Heart right ventricle (tissue), 16 donors: ENCODE measurements at regions not wholly inside any gene's neighbourhood (a gene's known extent, or its start where the extent isn't known, plus 50 kb on each side); places are given as distances from the start of the nearest gene placed in this dataset.

Experiments
- ATAC-seq, 8 donors: fragments of 200-7000 bp; cut with Tn5 transposase; one replicate each; pipeline ENCODE4 v1.9.1; 2020; ENCODE audit warnings: mild to moderate bottlenecking in 8 of 8, moderate library complexity in 8 of 8, moderate number of reproducible peaks in 1 of 8
- DNase-seq, 2 donors: peaks; one replicate each; pipeline ENCODE4 v3.0.0-alpha.2; 2020
- H3K27ac ChIP-seq, 10 donors: fragments of 200-600 bp; sonication (generic) in 2 of 10; one replicate each; pipeline versions ENCODE4 v1.5.0 to v1.8.0; 2020 to 2022; ENCODE audit warnings: mild to moderate bottlenecking in 3 of 10
- H3K27me3 ChIP-seq, 7 donors: fragments of 200-600 bp; one replicate each; pipeline ENCODE4 v1.8.0; 2021 to 2022; ENCODE audit warnings: mild to moderate bottlenecking in 2 of 7
- H3K36me3 ChIP-seq, 9 donors: fragments of 200-600 bp; sonication (generic) in 1 of 9; one replicate each; pipeline versions ENCODE4 v1.5.0 to v1.8.0; 2020 to 2022; ENCODE audit warnings: mild to moderate bottlenecking in 2 of 9
- H3K4me1 ChIP-seq, 9 donors: fragments of 200-600 bp; sonication (generic) in 1 of 9; one replicate each; pipeline versions ENCODE4 v1.5.0 to v1.8.0; 2020 to 2022; ENCODE audit warnings: mild to moderate bottlenecking in 4 of 9
- H3K4me3 ChIP-seq, 10 donors: fragments of 200-600 bp; sonication (generic) in 2 of 10; one replicate each; pipeline versions ENCODE4 v1.5.0 to v1.8.0; 2020 to 2022; ENCODE audit warnings: mild to moderate bottlenecking in 7 of 10, moderate library complexity in 2 of 10
- H3K9me3 ChIP-seq, 11 donors: fragments of 200-600 bp in 10 of 11; sonication (generic) in 2 of 11; one replicate each; pipeline versions ENCODE4 v1.5.0 to v1.8.0; 2013 to 2022; ENCODE audit warnings: mild to moderate bottlenecking in 2 of 11, control low read depth in 1 of 11, moderate library complexity in 1 of 11
- WGBS, 2 donors: extraction: QIAGEN DNeasy Blood & Tissue Kit; methylation state at CpG; one replicate each; pipeline ENCODE4 v1.1.7; 2013; ENCODE audit warnings: inconsistent platforms in 1 of 2; 5-methylcytosine and 5-hydroxymethylcytosine counted together
- intact Hi-C, 10 donors: fragments of 100-400 bp; cut with DNase I; formaldehyde crosslinking; loops; one replicate each; pipeline versions ENCODE4 v1.11.1 to v1.14.2; 2022
- TF ChIP-seq, protein P1 (sequence below), 9 donors: fragments of 200-600 bp; sonication (generic) in 2 of 9; IDR thresholded peaks; one replicate each; pipeline versions ENCODE4 v1.5.0 to v1.8.0; 2021 to 2022; ENCODE audit warnings: antibody characterized with exemption in 9 of 9, mild to moderate bottlenecking in 5 of 9, moderate library complexity in 1 of 9
- donor health status: Arrhythmogenic right ventricular cardiomyopathy.
- donor health status: ischemic (EF 13 %, LVEDD 7.1; RV severe dilation, severe dysfunction).
- donor health status: healthy with polysubstance abuse.
- donor health status: DM: no; HTN: yes; CAD: no.
- donor health status: DM: no; HTN: no; CAD: no.
- donor health status: ischemic (EF 25% LVEDD 6.9; RV normal size, moderate dysfunction).
- donor health status: ischemic (EF 25% LVEDD 5.7; RV mildly dilated, moderate dysfunction).
- donor health status: healthy.
- donor health status: DM: yes; HTN: yes; CAD: no.
- donor health status: Ischemic cardiomyopathy.
- donor health status: ischemic (EF 35%, LVEDD 5.7; RV mildly dilated, moderate dysfunction).
- donor health status: nonischemic (EF 11% LVEDD 7.7; RV severe dilation, severe dysfunction).
- donor health status: DM: yes; HTN: yes; CAD: no.
- donor health status: PGD.
- donor health status: ischemic (EF 29% LVEDD 5.4; RV normal size, mild dysfunction).
- donor health status: nonischemic (EF 23%, LVEDD 6.1; RV moderate dilation, normal function).

DNA sequence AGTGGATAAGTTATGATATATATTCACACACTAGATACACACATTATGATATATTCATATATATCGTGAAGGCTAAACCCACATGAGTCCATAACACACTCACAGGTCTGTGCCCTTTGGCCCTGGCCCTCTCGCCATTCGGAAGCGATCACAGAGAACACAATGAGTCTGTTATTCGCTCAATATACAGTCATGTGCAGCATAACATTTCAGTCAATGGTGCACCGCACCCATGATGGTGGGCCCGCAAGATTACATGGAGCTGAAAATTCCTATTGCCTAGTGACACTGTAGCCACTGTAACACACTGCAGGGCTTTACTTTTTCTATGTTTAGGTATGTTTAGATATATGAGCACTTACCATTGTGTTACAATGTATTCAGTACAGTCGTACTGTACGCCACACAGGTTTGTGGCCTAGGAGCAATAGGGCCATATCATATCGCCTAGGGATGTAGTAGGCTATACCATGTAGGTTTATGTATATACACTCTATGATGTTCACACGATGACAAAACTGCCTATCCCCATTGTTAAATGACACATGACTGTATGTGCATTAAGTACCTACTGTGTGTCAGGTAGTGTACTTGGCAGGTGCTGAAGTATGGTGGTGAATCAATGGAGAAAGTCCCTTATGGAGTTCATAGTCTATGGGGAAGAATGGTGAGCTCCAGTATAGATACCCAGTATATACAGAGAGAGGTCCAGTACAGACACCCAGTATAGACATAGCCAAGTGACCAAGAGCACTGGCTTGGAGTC lies 198.8 kb upstream of the KLF14 start:
- intact Hi-C loops: loop anchor here in 1 of 10 donors (1.0 kb wide), 1 partner anchor 10 kb away; no protein-coding TSS in a partner anchor
- Histone ChIP-seq H3K27ac (no peak overlapping the region), H3K36me3 (peaks cover 0 to 34% (median 3%) of the 10 kb centered on the region in 9 donors), H3K9me3 (no peaks in the 10 kb centered on the region), H3K4me1 (peaks cover 0 to 50% (median 27%) of the 10 kb centered on the region in 9 donors), H3K27me3 (no peaks in the 10 kb centered on the region), H3K4me3 (no peak overlapping the region)
- DNase-seq: no peak
- WGBS, 2 donors: 88% methylated on average over 11 of the region's 11 CpGs
- no peak for ATAC-seq
- TF ChIP-seq, protein P1, sequence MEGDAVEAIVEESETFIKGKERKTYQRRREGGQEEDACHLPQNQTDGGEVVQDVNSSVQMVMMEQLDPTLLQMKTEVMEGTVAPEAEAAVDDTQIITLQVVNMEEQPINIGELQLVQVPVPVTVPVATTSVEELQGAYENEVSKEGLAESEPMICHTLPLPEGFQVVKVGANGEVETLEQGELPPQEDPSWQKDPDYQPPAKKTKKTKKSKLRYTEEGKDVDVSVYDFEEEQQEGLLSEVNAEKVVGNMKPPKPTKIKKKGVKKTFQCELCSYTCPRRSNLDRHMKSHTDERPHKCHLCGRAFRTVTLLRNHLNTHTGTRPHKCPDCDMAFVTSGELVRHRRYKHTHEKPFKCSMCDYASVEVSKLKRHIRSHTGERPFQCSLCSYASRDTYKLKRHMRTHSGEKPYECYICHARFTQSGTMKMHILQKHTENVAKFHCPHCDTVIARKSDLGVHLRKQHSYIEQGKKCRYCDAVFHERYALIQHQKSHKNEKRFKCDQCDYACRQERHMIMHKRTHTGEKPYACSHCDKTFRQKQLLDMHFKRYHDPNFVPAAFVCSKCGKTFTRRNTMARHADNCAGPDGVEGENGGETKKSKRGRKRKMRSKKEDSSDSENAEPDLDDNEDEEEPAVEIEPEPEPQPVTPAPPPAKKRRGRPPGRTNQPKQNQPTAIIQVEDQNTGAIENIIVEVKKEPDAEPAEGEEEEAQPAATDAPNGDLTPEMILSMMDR (IDR thresholded peaks at IDR 0.05): no peak

DNA sequence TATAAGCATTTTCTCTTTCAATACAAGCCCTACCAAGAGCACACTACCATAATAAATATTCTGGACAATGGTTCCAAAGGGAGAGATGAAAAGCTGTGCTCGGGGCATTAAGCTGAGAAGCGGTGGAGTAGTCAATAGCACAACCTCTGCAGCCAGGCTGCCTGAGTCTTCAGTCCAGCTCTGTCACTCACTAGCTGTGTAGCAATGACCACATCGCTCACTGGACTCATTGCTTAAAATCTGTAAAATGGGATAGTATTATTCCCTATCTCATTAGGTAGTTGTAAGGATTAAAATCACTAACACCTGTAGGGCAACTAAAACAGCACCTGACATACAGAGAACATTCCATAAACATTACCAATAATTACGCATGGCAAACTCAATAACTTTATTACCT lies 199.9 kb upstream of the KLF14 start:
- Histone ChIP-seq H3K4me3 (no peak overlapping the region), H3K36me3 (peaks cover 0 to 33% (median 3%) of the 10 kb centered on the region in 9 donors), H3K27ac (no peak overlapping the region), H3K27me3 (no peaks in the 10 kb centered on the region), H3K4me1 (peaks cover 3 to 55% (median 27%) of the 10 kb centered on the region in 9 donors), H3K9me3 (no peaks in the 10 kb centered on the region)
- intact Hi-C loops: no loop called here
- ATAC-seq (no peak), DNase-seq (no peak)
- TF ChIP-seq, protein P1 (IDR thresholded peaks at IDR 0.05): no peak
- 83 to 100% methylated on average over 4 of the region's 4 CpGs for WGBS, 2 donors

DNA sequence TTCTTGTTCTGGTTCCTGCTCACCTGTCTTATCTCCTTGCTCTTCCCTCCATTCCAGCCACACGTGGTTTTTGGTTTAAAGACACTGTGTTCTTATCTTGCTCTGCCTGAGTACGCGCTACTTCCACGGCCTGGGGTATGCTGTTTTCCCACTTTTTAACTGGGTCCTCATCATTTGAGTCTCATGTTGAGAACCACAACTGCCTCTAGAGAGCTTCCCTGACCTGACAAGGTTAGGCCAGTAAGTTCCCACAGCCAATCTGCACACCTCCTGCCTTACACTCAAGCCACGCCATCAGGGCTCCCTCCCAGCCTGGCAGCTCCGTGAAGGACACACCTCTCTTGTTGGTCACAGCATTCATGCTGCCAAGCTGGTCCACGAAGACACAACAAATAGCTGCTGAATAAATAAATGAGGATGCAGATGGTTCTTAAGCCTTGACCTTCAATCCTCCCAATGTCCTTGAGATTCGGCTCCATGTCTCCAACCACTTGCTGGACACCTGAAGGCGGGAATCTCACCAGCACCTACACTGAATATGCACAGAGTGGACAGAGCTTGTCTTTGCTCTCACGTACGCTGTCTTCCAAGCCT lies 201.7 kb upstream of the KLF14 start:
- 88 to 91% methylated on average over 11 of the region's 11 CpGs for WGBS, 2 donors
- Histone ChIP-seq H3K27me3 (no peaks in the 10 kb centered on the region), H3K4me1 (peaks cover 7 to 55% (median 28%) of the 10 kb centered on the region in 9 donors), H3K9me3 (no peaks in the 10 kb centered on the region), H3K36me3 (peaks cover 0 to 33% (median 3%) of the 10 kb centered on the region in 9 donors), H3K27ac (no peak overlapping the region), H3K4me3 (no peak overlapping the region)
- ATAC-seq (peak in 2 of 8 donors; percentile 11 to 19), DNase-seq (no peak)
- TF ChIP-seq, protein P1 (IDR thresholded peaks at IDR 0.05): no peak
- intact Hi-C loops: no loop called here

DNA sequence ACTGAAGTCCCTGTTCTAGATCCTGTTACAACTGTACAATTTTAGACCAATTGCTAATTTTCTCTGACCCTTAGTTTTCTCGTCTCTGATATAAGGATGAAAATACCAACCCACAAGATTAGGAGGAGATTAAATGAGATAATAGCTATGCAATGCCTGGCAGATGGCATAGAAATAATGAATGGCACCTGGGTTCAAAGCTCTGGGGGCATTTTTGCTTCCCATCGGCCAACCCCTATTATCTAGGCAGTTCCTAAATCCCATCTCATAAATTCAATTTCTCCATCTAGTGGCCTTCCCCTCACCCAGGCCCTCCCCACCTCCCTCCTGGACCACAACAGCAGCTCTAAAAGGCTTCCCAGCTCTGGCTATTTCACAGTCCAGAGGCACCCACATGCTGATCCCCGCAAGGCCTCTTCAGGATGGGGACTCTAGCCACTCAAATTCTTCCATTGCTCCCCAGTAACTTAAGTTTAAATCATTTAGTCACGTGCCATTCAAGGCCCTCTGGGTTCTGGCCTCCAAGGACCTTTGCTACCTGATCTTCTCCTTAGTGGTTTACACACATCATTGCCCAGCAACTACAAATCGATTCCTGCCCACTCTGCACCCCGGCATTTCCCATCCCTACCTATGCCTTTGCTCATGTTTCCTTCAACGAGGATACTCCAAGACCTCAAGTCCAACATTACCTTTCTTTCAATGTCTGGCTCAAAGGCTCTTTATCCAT lies 202.4 kb upstream of the KLF14 start:
- intact Hi-C loops: no loop called here
- Histone ChIP-seq H3K9me3 (no peaks in the 10 kb centered on the region), H3K4me1 (peaks cover 7 to 55% (median 31%) of the 10 kb centered on the region in 9 donors), H3K27ac (no peak overlapping the region), H3K36me3 (peaks cover 0 to 40% (median 3%) of the 10 kb centered on the region in 9 donors), H3K4me3 (no peak overlapping the region), H3K27me3 (no peaks in the 10 kb centered on the region)
- 82 to 89% methylated on average over 7 of the region's 7 CpGs for WGBS, 2 donors
- ATAC-seq (no peak), DNase-seq (no peak)
- TF ChIP-seq, protein P1 (IDR thresholded peaks at IDR 0.05): no peak
